GM18520 (cell line): ENCODE measurements at regions not wholly inside any gene's neighbourhood (a gene's known extent, or its start where the extent isn't known, plus 50 kb on each side); places are given as distances from the start of the nearest gene placed in this dataset.

Experiments used
- ATAC-seq: cut with Tn5 transposase; IDR thresholded peaks from one replicate; pipeline ENCODE4 v1.9.1; 2021; ENCODE audit not compliant: unreplicated experiment

- no peak for ATAC-seq
Observed at GRCh38 chr2:217628061-217628460, 374.7 kb downstream of the TNS1 start.

GRCh38 chr2:217626926-217627325 lies 375.9 kb downstream of the TNS1 start:
- ATAC-seq, result no peak

- ATAC-seq, result no peak
Observed at GRCh38 chr2:217625557-217626169, 377.1 kb downstream of the TNS1 start.

GRCh38 chr2:217623281-217623912 lies 379.4 kb downstream of the TNS1 start:
- no peak for ATAC-seq

GRCh38 chr2:217622205-217623060 lies 380.4 kb downstream of the TNS1 start:
- ATAC-seq, result no peak

- no peak for ATAC-seq
Observed at GRCh38 chr2:217621391-217621801, 381.4 kb downstream of the TNS1 start.

GRCh38 chr2:217618744-217619143 lies 384.1 kb downstream of the TNS1 start:
- ATAC-seq, result no peak

GRCh38 chr2:217617616-217618022 lies 385.2 kb downstream of the TNS1 start:
- no peak for ATAC-seq

GRCh38 chr2:217616936-217617335 lies 385.9 kb downstream of the TNS1 start:
- ATAC-seq, result no peak

- ATAC-seq, result no peak
Observed at GRCh38 chr2:217615171-217615570, 387.6 kb downstream of the TNS1 start.

- peak; percentile 62 for ATAC-seq
Observed at GRCh38 chr2:217614498-217614897, 388.3 kb downstream of the TNS1 start.

GRCh38 chr2:217614096-217614495 lies 388.7 kb downstream of the TNS1 start:
- ATAC-seq, result no peak

GRCh38 chr2:217612920-217613319 lies 389.9 kb downstream of the TNS1 start:
- ATAC-seq, result no peak

GRCh38 chr2:217612211-217612610 lies 390.6 kb downstream of the TNS1 start:
- no peak for ATAC-seq

GRCh38 chr2:217611626-217612127 lies 391.1 kb downstream of the TNS1 start:
- ATAC-seq, result no peak

- no peak for ATAC-seq
Observed at GRCh38 chr2:217611056-217611455, 391.7 kb downstream of the TNS1 start.

GRCh38 chr2:217610401-217610814 lies 392.4 kb downstream of the TNS1 start:
- peak; percentile 30 for ATAC-seq

GRCh38 chr2:217609952-217610351 lies 392.8 kb downstream of the TNS1 start:
- no peak for ATAC-seq

GRCh38 chr2:217606296-217606695 lies 396.5 kb downstream of the TNS1 start:
- no peak for ATAC-seq

GRCh38 chr2:217604527-217605194 lies 398.1 kb downstream of the TNS1 start:
- ATAC-seq, result no peak

- no peak for ATAC-seq
Observed at GRCh38 chr2:217601601-217602000, 401.2 kb downstream of the TNS1 start.
